HEK293T (cell line): ENCODE measurements at regions not wholly inside any gene's neighbourhood (a gene's known extent, or its start where the extent isn't known, plus 50 kb on each side); places are given as distances from the start of the nearest gene placed in this dataset.

Experiments
- BHLHE40 ChIP-seq: fragments of 450-650 bp; IDR thresholded peaks from 2 replicates; pipeline ENCODE4 v1.6.1; 2016; ENCODE audit warnings: mild to moderate bottlenecking, moderate library complexity, borderline replicate concordance
- FOXA1 ChIP-seq: fragments of 450-650 bp; IDR thresholded peaks from 2 replicates; pipeline ENCODE4 v1.6.1; 2016; ENCODE audit warnings: mild to moderate bottlenecking
- FOXM1 ChIP-seq: fragments of 450-650 bp; IDR thresholded peaks from 2 replicates; pipeline ENCODE4 v1.6.1; 2017; ENCODE audit warnings: mild to moderate bottlenecking, borderline replicate concordance
- PKNOX1 ChIP-seq: fragments of 450-650 bp; IDR thresholded peaks from 2 replicates; pipeline ENCODE4 v1.6.1; 2016
- SUZ12 ChIP-seq: fragments of 450-650 bp; IDR thresholded peaks from 2 replicates; pipeline ENCODE4 v1.6.1; 2016; ENCODE audit warnings: mild to moderate bottlenecking

- TF ChIP-seq BHLHE40 (no peak), SUZ12 (no peak), FOXM1 (no peak), PKNOX1 (no peak), FOXA1 (no peak)
Observed at GRCh38 chr11:19311308-19312030, 70.7 kb upstream of the E2F8 start.
